ENCODE measurements at regions not wholly inside any gene's neighbourhood (a gene's known extent, or its start where the extent isn't known, plus 50 kb on each side); places are given as distances from the start of the nearest gene placed in this dataset.
"Not testable (repeated sequence)": the region's sequence is repeated elsewhere in the genome, so short reads cannot be mapped to it uniquely, and the experiment has no call there.

- DNase-seq: no peak
These were observed 696.3 kb upstream of the SLC35B3 start for GRCh38 chr6:9131616-9132015.

- DNase-seq: no peak
These were observed 695.9 kb upstream of the SLC35B3 start for GRCh38 chr6:9131201-9131600.

GRCh38 chr6:9128970-9129369, 693.6 kb upstream of the SLC35B3 start:
- DNase-seq: no peak

GRCh38 chr6:9126878-9127560, 691.7 kb upstream of the SLC35B3 start:
- DNase-seq: no peak

- DNase-seq: not testable (repeated sequence)
These were observed 690.7 kb upstream of the SLC35B3 start for GRCh38 chr6:9126034-9126433.

- no peak for DNase-seq
These were observed 686.2 kb upstream of the SLC35B3 start for GRCh38 chr6:9121549-9121948.

- DNase-seq: no peak
These were observed 680.7 kb upstream of the SLC35B3 start for GRCh38 chr6:9116026-9116425.

- DNase-seq: no peak
These were observed 677.2 kb upstream of the SLC35B3 start for GRCh38 chr6:9112544-9112943.

GRCh38 chr6:9103876-9104521, 668.7 kb upstream of the SLC35B3 start:
- DNase-seq: no peak

- no peak for DNase-seq
These were observed 666.6 kb upstream of the SLC35B3 start for GRCh38 chr6:9101920-9102319.

- DNase-seq: no peak
These were observed 665.7 kb upstream of the SLC35B3 start for GRCh38 chr6:9100869-9101580.

GRCh38 chr6:9095729-9096128, 660.4 kb upstream of the SLC35B3 start:
- DNase-seq: no peak

GRCh38 chr6:9095137-9095536, 659.8 kb upstream of the SLC35B3 start:
- DNase-seq: no peak

GRCh38 chr6:9089724-9090123, 654.4 kb upstream of the SLC35B3 start:
- no peak for DNase-seq

- no peak for DNase-seq
These were observed 652.1 kb upstream of the SLC35B3 start for GRCh38 chr6:9087470-9087869.

- DNase-seq: no peak
These were observed 651.0 kb upstream of the SLC35B3 start for GRCh38 chr6:9086331-9086730.

- no peak for DNase-seq
These were observed 650.3 kb upstream of the SLC35B3 start for GRCh38 chr6:9085709-9086070.

GRCh38 chr6:9085054-9085708, 649.8 kb upstream of the SLC35B3 start:
- no peak for DNase-seq

- DNase-seq: no peak
These were observed 647.8 kb upstream of the SLC35B3 start for GRCh38 chr6:9083108-9083507.

GRCh38 chr6:9066726-9067125, 631.4 kb upstream of the SLC35B3 start:
- DNase-seq: no peak

- DNase-seq: no peak
These were observed 628.8 kb upstream of the SLC35B3 start for GRCh38 chr6:9064156-9064555.

- DNase-seq: no peak
These were observed 627.3 kb upstream of the SLC35B3 start for GRCh38 chr6:9062596-9062995.

- DNase-seq: no peak
These were observed 622.6 kb upstream of the SLC35B3 start for GRCh38 chr6:9057937-9058336.

- no peak for DNase-seq
These were observed 621.2 kb upstream of the SLC35B3 start for GRCh38 chr6:9056556-9056955.

Data from activated CD8-positive, alpha-beta memory T cell treated with anti-CD3 and anti-CD28 coated beads, Interleukin-2, amount 50 U/mL, for 4 hours (primary cell).